AG04450 (cell line): ENCODE measurements at regions not wholly inside any gene's neighbourhood (a gene's known extent, or its start where the extent isn't known, plus 50 kb on each side); places are given as distances from the start of the nearest gene placed in this dataset.
"Not testable (repeated sequence)": the region's sequence is repeated elsewhere in the genome, so short reads cannot be mapped to it uniquely, and the experiment has no call there.

Source experiments
- CTCF ChIA-PET: fragments of 300-600, 350-600 bp; formaldehyde crosslinking; extraction: SDS; loops from one replicate; lab custom pipeline; 2022; ENCODE audit warnings: antibody characterized with exemption, inconsistent platforms; lab: Charles Lee
- POLR2A ChIA-PET: fragments of 350-600 bp; formaldehyde crosslinking; extraction: SDS; loops from one replicate; lab custom pipeline; 2021; ENCODE audit warnings: antibody characterized with exemption, inconsistent platforms; lab: Yijun Ruan, JAX
- DNase-seq: peaks from one replicate; pipeline ENCODE4 v3.0.0-alpha.2; 2011; ENCODE audit warnings: low read depth, low spot score
- H3K27ac ChIP-seq: one replicate; pipeline ENCODE4 v1.5.1; 2012; ENCODE audit warnings: low read depth, low read length, control low read depth
- H3K27me3 ChIP-seq: one replicate; pipeline ENCODE4 v1.6.0; 2012; ENCODE audit warnings: low read length; ENCODE audit not compliant: control insufficient read depth, insufficient read depth
- H3K4me3 ChIP-seq: 2 replicates; pipeline ENCODE4 v1.5.1; 2011; ENCODE audit warnings: mild to moderate bottlenecking, low read depth, low read length, control low read depth
- H3K9me3 ChIP-seq: 2 replicates; pipeline ENCODE4 v1.5.1; 2012; ENCODE audit warnings: low read length; ENCODE audit not compliant: control insufficient read depth, insufficient read depth
- TF ChIP-seq, protein P1 (sequence below): IDR thresholded peaks from 2 replicates; pipeline ENCODE4 v1.5.1; 2011; ENCODE audit warnings: low read depth, low read length, control low read depth, inconsistent platforms

- CTCF ChIA-PET, result no interaction called here
- POLR2A ChIA-PET, result no interaction called here
- TF ChIP-seq, protein P1, sequence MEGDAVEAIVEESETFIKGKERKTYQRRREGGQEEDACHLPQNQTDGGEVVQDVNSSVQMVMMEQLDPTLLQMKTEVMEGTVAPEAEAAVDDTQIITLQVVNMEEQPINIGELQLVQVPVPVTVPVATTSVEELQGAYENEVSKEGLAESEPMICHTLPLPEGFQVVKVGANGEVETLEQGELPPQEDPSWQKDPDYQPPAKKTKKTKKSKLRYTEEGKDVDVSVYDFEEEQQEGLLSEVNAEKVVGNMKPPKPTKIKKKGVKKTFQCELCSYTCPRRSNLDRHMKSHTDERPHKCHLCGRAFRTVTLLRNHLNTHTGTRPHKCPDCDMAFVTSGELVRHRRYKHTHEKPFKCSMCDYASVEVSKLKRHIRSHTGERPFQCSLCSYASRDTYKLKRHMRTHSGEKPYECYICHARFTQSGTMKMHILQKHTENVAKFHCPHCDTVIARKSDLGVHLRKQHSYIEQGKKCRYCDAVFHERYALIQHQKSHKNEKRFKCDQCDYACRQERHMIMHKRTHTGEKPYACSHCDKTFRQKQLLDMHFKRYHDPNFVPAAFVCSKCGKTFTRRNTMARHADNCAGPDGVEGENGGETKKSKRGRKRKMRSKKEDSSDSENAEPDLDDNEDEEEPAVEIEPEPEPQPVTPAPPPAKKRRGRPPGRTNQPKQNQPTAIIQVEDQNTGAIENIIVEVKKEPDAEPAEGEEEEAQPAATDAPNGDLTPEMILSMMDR, result no peak
Observed at GRCh38 chr1:65650682-65651081, 142.0 kb upstream of the PDE4B start.

GRCh38 chr1:65654526-65654925 lies 138.2 kb upstream of the PDE4B start:
- H3K9me3 ChIP-seq, H3K4me3 ChIP-seq, POLR2A ChIA-PET, DNase-seq, CTCF ChIA-PET, H3K27ac ChIP-seq, H3K27me3 ChIP-seq: not testable (repeated sequence)

More at GRCh38 chr1:65650682-65651081, 142.0 kb upstream of the PDE4B start:
- H3K27ac ChIP-seq, result no peak overlapping the region
- H3K27me3 ChIP-seq, result peaks cover 4% of the 10 kb centered on the region
- H3K9me3 ChIP-seq, result no peaks in the 10 kb centered on the region
- no peak for DNase-seq
- no peak overlapping the region for H3K4me3 ChIP-seq

- POLR2A ChIA-PET, CTCF ChIA-PET, DNase-seq, H3K4me3 ChIP-seq, H3K9me3 ChIP-seq, H3K27me3 ChIP-seq, H3K27ac ChIP-seq: not testable (repeated sequence)
Observed at GRCh38 chr1:65657609-65658008, 135.1 kb upstream of the PDE4B start.

GRCh38 chr1:65658122-65658521 lies 134.6 kb upstream of the PDE4B start:
- Histone ChIP-seq H3K4me3 (no peak overlapping the region), H3K27me3 (no peaks in the 10 kb centered on the region), H3K9me3 (no peaks in the 10 kb centered on the region), H3K27ac (no peak overlapping the region)
- no peak for DNase-seq
- POLR2A ChIA-PET, result no interaction called here
- TF ChIP-seq, protein P1, result no peak
- CTCF ChIA-PET, result no interaction called here

- no peaks in the 10 kb centered on the region for H3K9me3 ChIP-seq
- H3K4me3 ChIP-seq, result no peak overlapping the region
- CTCF ChIA-PET, result interaction anchor here (0.9 kb wide), 1 partner anchor 19 kb away, joined by 3 read pairs; no protein-coding TSS in a partner anchor
- H3K27me3 ChIP-seq, result no peaks in the 10 kb centered on the region
- DNase-seq, result no peak
- POLR2A ChIA-PET, result no interaction called here
- no peak overlapping the region for H3K27ac ChIP-seq
- TF ChIP-seq, protein P1, result no peak
Observed at GRCh38 chr1:65668368-65668767, 124.3 kb upstream of the PDE4B start.

DNA sequence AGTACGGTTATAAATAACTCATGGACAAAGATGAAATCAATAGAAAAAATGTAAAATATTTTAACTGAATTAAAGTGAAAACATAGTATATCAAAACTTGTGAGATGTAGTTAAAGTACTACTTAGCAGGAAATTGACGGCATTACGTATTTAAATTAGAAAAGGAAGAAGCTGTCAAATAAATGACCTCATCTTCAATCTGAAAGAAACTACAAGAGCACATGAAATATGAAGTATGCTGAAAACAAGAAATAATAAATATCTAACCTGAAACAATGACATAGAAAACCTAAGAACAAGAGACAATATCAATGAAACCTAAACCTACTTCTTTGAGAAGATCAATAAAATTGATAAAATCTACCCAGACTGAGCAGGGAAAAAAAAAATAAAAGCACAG lies 122.2 kb upstream of the PDE4B start:
- Histone ChIP-seq H3K27me3 (no peaks in the 10 kb centered on the region), H3K9me3 (no peaks in the 10 kb centered on the region), H3K27ac (no peak overlapping the region), H3K4me3 (no peak overlapping the region)
- no peak for DNase-seq
- TF ChIP-seq, protein P1, result no peak
- POLR2A ChIA-PET, result no interaction called here
- CTCF ChIA-PET, result no interaction called here
